Bronchial epithelial cell (primary cell): ENCODE measurements at regions not wholly inside any gene's neighbourhood (a gene's known extent, or its start where the extent isn't known, plus 50 kb on each side); places are given as distances from the start of the nearest gene placed in this dataset.

Experiments used
- DNase-seq: peaks from one replicate; pipeline ENCODE4 v3.0.0-alpha.2; 2010; ENCODE audit warnings: low read depth
- FAIRE-seq: peaks from 2 replicates; lab custom pipeline; 2011; peaks lifted over from hg19 to GRCh38; lab: Jason Lieb, UNC
- H3K27me3 ChIP-seq: 2 replicates; pipeline ENCODE4 v1.5.1; 2011; ENCODE audit warnings: low read length; ENCODE audit not compliant: control insufficient read depth, insufficient read depth
- H3K36me3 ChIP-seq: 2 replicates; pipeline ENCODE4 v1.5.1; 2011; ENCODE audit warnings: low read length; ENCODE audit not compliant: control insufficient read depth, insufficient read depth
- H3K4me3 ChIP-seq: 2 replicates; pipeline ENCODE4 v1.5.1; 2011; ENCODE audit warnings: mild to moderate bottlenecking, low read depth, low read length, control low read depth
- TF ChIP-seq, protein P1 (sequence below): IDR thresholded peaks from 2 replicates; pipeline ENCODE4 v1.5.1; 2011; ENCODE audit warnings: mild to moderate bottlenecking, moderate library complexity, low read length, control low read depth, inconsistent platforms; ENCODE audit not compliant: insufficient read depth, severe bottlenecking

DNA sequence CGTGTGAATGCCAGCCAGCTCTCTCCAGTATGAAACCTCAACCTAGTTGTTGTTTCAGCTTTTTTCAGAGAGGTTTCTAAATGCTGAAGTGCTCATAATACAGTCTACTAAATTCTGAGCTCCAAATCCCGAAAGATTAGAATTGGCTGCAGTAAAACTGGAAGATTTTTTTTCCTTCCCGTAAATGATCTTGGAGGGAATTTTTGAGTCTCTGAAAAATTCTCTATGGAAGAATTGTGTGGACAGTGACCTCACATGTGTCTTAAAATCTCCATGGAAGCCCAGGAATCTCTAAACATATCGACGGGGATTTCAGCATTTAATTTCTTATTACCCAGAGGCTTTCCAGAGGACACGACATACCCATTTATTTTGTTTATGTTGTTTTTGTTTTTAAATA lies 1499.2 kb downstream of the LRRC4C start:
- FAIRE-seq (no peak), DNase-seq (no peak)
- H3K4me3 ChIP-seq = no peak overlapping the region
- TF ChIP-seq, protein P1, sequence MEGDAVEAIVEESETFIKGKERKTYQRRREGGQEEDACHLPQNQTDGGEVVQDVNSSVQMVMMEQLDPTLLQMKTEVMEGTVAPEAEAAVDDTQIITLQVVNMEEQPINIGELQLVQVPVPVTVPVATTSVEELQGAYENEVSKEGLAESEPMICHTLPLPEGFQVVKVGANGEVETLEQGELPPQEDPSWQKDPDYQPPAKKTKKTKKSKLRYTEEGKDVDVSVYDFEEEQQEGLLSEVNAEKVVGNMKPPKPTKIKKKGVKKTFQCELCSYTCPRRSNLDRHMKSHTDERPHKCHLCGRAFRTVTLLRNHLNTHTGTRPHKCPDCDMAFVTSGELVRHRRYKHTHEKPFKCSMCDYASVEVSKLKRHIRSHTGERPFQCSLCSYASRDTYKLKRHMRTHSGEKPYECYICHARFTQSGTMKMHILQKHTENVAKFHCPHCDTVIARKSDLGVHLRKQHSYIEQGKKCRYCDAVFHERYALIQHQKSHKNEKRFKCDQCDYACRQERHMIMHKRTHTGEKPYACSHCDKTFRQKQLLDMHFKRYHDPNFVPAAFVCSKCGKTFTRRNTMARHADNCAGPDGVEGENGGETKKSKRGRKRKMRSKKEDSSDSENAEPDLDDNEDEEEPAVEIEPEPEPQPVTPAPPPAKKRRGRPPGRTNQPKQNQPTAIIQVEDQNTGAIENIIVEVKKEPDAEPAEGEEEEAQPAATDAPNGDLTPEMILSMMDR = no peak
- no peaks in the 10 kb centered on the region for H3K27me3 ChIP-seq
- H3K36me3 ChIP-seq = no peaks in the 10 kb centered on the region

DNA sequence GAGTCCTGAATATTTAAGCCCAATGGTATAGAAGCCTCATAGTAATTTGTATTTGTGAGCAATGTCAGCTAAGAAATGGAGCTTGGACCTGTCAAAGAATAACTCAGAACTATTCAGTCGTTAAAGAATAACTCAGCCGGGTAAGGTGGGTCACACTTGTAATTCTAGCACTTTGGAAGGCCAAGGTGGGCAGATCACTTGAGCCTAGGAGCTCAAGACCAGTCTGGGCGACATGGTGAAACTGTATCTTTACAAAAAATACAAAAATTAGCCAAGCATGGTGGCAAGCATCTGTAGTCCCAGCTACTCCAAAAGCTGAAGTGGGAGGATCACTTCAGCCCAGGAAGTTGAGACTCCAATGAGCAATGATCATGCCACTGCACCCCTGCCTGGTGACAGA lies 1526.5 kb downstream of the LRRC4C start:
- H3K27me3 ChIP-seq = no peaks in the 10 kb centered on the region
- no peak for DNase-seq
- no peaks in the 10 kb centered on the region for H3K36me3 ChIP-seq
- TF ChIP-seq, protein P1 = no peak
- no peak overlapping the region for H3K4me3 ChIP-seq
- FAIRE-seq = no peak

DNA sequence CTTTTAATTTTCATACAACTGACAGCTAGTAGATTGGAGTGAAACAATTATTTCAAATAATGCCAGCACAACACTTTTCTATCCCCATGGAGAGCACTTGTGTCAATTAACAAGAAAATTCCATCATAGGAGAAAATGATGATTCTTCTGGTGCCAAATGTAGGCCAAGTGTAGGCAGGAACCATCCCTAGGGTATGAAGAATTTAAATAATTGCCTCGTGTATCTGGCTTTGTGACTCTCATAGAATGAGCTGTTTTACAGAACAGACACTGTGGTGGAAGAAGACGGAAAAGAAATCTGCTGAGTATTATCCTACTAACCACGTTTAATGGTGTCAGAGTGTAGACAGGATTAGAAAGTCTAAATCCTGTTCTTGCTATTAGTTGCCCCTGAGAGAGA lies 1542.2 kb downstream of the LRRC4C start:
- TF ChIP-seq, protein P1 = no peak
- DNase-seq (no peak), FAIRE-seq (no peak)
- Histone ChIP-seq H3K4me3 (no peak overlapping the region), H3K36me3 (no peaks in the 10 kb centered on the region), H3K27me3 (no peaks in the 10 kb centered on the region)

DNA sequence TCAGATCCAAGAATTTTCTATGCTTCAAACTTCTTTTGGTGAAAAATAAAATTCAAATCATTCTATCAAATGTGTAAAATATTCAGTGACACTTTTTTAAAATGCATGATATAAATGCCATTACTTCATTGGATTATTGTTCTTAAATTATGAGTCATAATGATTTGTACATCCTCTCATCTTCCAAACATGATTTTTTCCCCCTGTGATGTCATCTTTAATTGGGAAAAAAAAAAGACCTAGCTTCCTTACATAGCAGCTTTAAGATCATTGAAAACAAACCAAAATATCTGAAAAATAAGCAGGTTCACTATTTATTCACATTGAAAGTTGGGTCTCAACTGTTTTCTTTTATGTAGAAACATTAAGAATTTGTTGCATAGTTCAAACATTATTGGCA lies 1549.4 kb downstream of the LRRC4C start:
- TF ChIP-seq, protein P1 = no peak
- no peak for FAIRE-seq
- peak; percentile 7 for DNase-seq
- H3K27me3 ChIP-seq = no peaks in the 10 kb centered on the region
- no peak overlapping the region for H3K4me3 ChIP-seq
- H3K36me3 ChIP-seq = no peaks in the 10 kb centered on the region

DNA sequence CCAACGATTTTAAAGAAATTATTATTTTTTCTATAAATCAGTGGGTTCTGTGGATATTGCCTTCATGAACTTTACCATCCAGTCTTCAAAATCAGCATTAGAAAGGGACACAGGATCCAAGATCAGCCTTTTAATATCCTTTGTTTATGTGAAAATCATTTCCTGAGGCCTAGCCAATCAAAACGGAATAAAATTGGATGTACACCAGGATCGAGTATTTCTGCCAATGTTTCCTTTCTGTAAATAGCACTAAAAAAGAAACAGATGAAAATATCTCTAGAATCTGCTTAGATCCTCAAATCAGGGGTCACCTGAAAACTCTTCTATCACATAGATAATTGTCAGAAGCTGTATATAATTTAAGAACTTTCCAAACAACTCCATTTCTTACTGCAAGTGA lies 1598.5 kb downstream of the LRRC4C start:
- FAIRE-seq = no peak
- Histone ChIP-seq H3K4me3 (no peak overlapping the region), H3K36me3 (no peaks in the 10 kb centered on the region), H3K27me3 (no peaks in the 10 kb centered on the region)
- no peak for DNase-seq
- TF ChIP-seq, protein P1 = no peak

DNA sequence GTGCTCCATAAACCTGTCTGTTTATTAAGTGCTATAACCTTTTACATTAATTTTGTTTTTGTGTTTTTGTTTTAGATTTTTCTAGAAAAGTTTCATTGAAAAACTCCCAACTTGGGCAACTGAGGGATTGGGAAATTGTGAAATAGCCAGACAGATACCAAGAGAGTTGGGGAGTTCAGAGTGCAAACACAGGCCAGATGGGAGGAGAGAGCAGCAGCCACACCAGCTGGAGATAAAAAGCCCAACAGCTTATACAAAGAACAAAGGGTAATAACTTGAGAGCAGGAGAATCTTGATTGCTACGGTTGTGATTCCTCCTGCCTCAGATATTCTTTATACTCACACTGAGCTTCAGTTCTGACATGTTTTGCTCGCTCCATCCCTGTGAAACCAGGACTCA lies 1642.2 kb downstream of the LRRC4C start:
- Histone ChIP-seq H3K36me3 (no peaks in the 10 kb centered on the region), H3K27me3 (no peaks in the 10 kb centered on the region), H3K4me3 (no peak overlapping the region)
- TF ChIP-seq, protein P1 = no peak
- DNase-seq (no peak), FAIRE-seq (no peak)
